ENCODE measurements at regions not wholly inside any gene's neighbourhood (a gene's known extent, or its start where the extent isn't known, plus 50 kb on each side); places are given as distances from the start of the nearest gene placed in this dataset.
A peak's percentile ranks its signal among the peaks of the same experiment; 100 is the strongest.
"Not testable (repeated sequence)": the region's sequence is repeated elsewhere in the genome, so short reads cannot be mapped to it uniquely, and the experiment has no call there.

- DNase-seq (ENCODE audit: low read depth in 2 of 3, low spot score in 1 of 3), result no peak
Observed at GRCh38 chr2:100702438-100703109, 117.4 kb upstream of the NPAS2 start.

GRCh38 chr2:100703213-100703612 lies 116.7 kb upstream of the NPAS2 start:
- DNase-seq (ENCODE audit: low read depth in 2 of 3, low spot score in 1 of 3), result no peak

GRCh38 chr2:100703739-100704138 lies 116.2 kb upstream of the NPAS2 start:
- no peak for DNase-seq (ENCODE audit: low read depth in 2 of 3, low spot score in 1 of 3)

- no peak for DNase-seq (ENCODE audit: low read depth in 2 of 3, low spot score in 1 of 3)
Observed at GRCh38 chr2:100704156-100704555, 115.8 kb upstream of the NPAS2 start.

GRCh38 chr2:100704711-100705110 lies 115.2 kb upstream of the NPAS2 start:
- no peak for DNase-seq (ENCODE audit: low read depth in 2 of 3, low spot score in 1 of 3)

GRCh38 chr2:100707016-100707947 lies 112.7 kb upstream of the NPAS2 start:
- DNase-seq (ENCODE audit: low read depth in 2 of 3, low spot score in 1 of 3), result no peak

- DNase-seq (ENCODE audit: low read depth in 2 of 3, low spot score in 1 of 3), result no peak
Observed at GRCh38 chr2:100708333-100708732, 111.6 kb upstream of the NPAS2 start.

GRCh38 chr2:100713106-100713505 lies 106.8 kb upstream of the NPAS2 start:
- DNase-seq (ENCODE audit: low read depth in 2 of 3, low spot score in 1 of 3), result no peak

GRCh38 chr2:100714396-100715010 lies 105.4 kb upstream of the NPAS2 start:
- DNase-seq (ENCODE audit: low read depth in 2 of 3, low spot score in 1 of 3), result not testable (repeated sequence)

- DNase-seq (ENCODE audit: low read depth in 2 of 3, low spot score in 1 of 3), result not testable (repeated sequence)
Observed at GRCh38 chr2:100715861-100716260, 104.1 kb upstream of the NPAS2 start.

- no peak for DNase-seq (ENCODE audit: low read depth in 2 of 3, low spot score in 1 of 3)
Observed at GRCh38 chr2:100716581-100716980, 103.4 kb upstream of the NPAS2 start.

- DNase-seq (ENCODE audit: low read depth in 2 of 3, low spot score in 1 of 3), result no peak
Observed at GRCh38 chr2:100718065-100718629, 101.8 kb upstream of the NPAS2 start.

- no peak for DNase-seq (ENCODE audit: low read depth in 2 of 3, low spot score in 1 of 3)
Observed at GRCh38 chr2:100720445-100720844, 99.5 kb upstream of the NPAS2 start.

GRCh38 chr2:100721693-100722092 lies 98.2 kb upstream of the NPAS2 start:
- DNase-seq (ENCODE audit: low read depth in 2 of 3, low spot score in 1 of 3), result no peak

- DNase-seq (ENCODE audit: low read depth in 2 of 3, low spot score in 1 of 3), result no peak
Observed at GRCh38 chr2:100722125-100722524, 97.8 kb upstream of the NPAS2 start.

GRCh38 chr2:100726866-100727265 lies 93.1 kb upstream of the NPAS2 start:
- no peak for DNase-seq (ENCODE audit: low read depth in 2 of 3, low spot score in 1 of 3)

- DNase-seq (ENCODE audit: low read depth in 2 of 3, low spot score in 1 of 3), result peak; percentile 13 to 33 (median 25)
Observed at GRCh38 chr2:100730290-100730868, 89.6 kb upstream of the NPAS2 start.

- no peak for DNase-seq (ENCODE audit: low read depth in 2 of 3, low spot score in 1 of 3)
Observed at GRCh38 chr2:100731535-100731981, 88.4 kb upstream of the NPAS2 start.

GRCh38 chr2:100733391-100734187 lies 86.3 kb upstream of the NPAS2 start:
- no peak for DNase-seq (ENCODE audit: low read depth in 2 of 3, low spot score in 1 of 3)

Measured in stimulated activated CD4-positive, alpha-beta T cell treated with anti-CD3 and anti-CD28 coated beads, Interleukin-12 subunit alpha, Interleukin-12 subunit beta, amount 100 ng/mL, for 48 hours (primary cell).